Mesenteric fat pad (tissue), 1 donor: ENCODE measurements at regions not wholly inside any gene's neighbourhood (a gene's known extent, or its start where the extent isn't known, plus 50 kb on each side); places are given as distances from the start of the nearest gene placed in this dataset.

ENCODE experiments used
- DNase-seq: peaks from one replicate; pipeline ENCODE4 v3.0.0-alpha.2; 2020; ENCODE audit warnings: low spot score
- donor health status: DM: yes; HTN: yes; CAD: no.

DNA sequence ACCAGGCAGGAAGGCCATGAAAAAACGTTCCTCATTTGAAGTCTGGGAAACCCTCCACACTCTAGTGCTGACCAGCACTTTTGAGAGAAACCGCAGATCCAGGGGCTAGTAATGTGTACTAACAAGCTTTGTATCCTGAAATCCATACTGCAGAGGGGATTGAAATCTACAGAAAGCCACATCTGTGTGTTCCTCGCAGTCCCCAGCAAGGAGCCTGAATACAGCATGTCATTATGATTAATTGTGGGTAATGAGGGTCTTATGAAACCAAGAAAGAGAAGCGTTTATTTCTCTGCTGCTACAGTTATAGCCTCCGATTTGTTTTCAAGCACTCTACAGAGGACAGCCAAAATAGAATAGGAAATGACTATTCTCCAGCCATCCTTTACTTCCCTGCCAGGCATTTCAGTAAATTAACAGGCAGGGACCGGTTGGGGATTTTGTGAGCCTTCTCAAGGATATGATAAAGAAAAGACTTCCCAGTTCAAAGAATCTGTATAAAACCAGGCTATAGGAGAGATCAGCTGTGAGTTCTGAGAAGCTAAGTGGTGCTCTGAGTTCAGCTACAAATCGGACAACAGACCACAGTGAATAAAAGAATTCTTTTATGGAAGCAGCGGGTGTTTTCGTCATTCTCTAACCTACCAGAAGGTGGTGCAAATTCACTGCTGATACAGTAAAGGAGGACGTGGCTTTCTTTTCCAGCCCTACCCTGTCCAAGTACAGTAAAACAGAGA is 133.4 kb downstream of the INSIG2 start:
- no peak for DNase-seq

DNA sequence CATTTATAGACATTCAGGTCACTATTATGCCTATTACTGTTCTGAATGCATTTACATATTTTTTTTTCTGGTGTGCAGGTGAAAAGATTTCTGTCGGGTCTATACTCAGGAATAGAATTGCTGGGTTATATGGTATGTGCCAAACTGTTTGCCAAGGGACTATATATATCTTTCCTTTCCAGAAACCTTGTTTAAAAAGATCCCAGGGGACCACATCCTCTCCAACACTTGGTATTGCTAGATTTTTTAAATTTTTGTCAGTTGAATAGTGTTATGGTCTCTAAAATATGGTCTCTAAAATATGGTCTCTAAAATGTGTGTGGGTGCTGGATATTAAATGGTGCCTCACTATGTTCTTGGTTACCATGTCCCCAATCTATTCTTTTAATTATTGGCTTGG is 131.3 kb downstream of the INSIG2 start:
- no peak for DNase-seq

DNA sequence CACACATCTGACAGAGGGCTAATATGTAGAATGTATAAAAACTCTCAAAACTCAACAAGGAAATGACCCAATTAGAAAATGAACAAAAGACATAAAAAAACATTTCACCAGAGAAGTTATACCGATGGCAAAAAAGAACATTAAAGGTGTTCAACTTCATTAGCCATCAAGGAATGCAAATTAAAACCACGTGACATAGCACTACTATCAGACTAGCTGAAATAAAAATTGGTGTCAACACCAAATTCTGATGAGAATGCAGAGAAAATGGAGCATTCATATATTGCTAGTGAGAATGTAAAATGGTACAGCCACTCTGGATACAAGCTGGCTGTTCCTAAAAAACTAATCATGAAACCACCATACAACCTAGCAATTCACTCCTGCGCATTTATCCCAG is 128.0 kb downstream of the INSIG2 start:
- no peak for DNase-seq

DNA sequence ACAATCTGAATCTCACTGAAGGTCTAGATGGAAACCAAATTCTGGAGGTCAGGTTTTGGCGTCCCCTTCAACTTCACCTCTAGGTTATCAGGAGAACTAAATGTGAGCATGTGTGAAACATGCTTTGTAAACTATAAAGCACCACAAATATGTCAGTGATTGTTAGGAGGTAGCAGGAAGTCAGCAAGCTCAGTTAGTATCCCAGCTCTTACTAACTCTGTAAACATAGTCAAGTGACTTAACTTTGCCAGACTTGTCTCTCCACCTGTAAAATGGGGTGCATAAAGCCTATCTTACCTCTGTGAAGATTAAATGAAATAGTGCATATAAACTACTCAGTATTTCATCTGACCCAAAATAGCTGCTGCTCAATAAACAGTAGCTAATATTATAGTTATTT is 121.5 kb downstream of the INSIG2 start:
- no peak for DNase-seq

GRCh38 chr2:118207889-118208288 is 119.6 kb downstream of the INSIG2 start:
- no peak for DNase-seq

- DNase-seq, result no peak
Observed at GRCh38 chr2:118202707-118203303, 114.5 kb downstream of the INSIG2 start.

- DNase-seq, result no peak
Observed at GRCh38 chr2:118198268-118198667, 110.0 kb downstream of the INSIG2 start.

GRCh38 chr2:118197011-118197675 is 108.9 kb downstream of the INSIG2 start:
- DNase-seq, result no peak

- DNase-seq, result no peak
Observed at GRCh38 chr2:118190474-118190873, 102.2 kb downstream of the INSIG2 start.

DNA sequence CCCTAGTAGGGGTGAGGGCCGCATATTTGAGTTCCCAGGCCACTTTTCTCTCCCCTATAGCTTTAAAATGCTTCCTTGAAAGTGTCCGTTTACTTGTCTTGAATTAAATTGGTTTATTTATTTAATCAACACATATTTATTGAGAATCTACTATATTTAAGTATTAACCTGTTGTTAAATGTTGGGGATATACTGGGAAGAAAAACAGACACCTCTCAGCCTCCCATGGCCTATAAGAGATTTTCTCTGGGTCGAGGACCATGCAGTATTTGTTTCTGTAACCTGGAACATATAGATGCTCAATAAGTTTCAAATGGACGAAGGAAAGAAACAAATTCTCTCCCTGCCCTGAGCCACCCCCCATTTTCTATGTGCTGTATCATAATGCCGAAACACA is 98.6 kb downstream of the INSIG2 start:
- no peak for DNase-seq

GRCh38 chr2:118186110-118186857 is 98.0 kb downstream of the INSIG2 start:
- peak; percentile 96 for DNase-seq

DNA sequence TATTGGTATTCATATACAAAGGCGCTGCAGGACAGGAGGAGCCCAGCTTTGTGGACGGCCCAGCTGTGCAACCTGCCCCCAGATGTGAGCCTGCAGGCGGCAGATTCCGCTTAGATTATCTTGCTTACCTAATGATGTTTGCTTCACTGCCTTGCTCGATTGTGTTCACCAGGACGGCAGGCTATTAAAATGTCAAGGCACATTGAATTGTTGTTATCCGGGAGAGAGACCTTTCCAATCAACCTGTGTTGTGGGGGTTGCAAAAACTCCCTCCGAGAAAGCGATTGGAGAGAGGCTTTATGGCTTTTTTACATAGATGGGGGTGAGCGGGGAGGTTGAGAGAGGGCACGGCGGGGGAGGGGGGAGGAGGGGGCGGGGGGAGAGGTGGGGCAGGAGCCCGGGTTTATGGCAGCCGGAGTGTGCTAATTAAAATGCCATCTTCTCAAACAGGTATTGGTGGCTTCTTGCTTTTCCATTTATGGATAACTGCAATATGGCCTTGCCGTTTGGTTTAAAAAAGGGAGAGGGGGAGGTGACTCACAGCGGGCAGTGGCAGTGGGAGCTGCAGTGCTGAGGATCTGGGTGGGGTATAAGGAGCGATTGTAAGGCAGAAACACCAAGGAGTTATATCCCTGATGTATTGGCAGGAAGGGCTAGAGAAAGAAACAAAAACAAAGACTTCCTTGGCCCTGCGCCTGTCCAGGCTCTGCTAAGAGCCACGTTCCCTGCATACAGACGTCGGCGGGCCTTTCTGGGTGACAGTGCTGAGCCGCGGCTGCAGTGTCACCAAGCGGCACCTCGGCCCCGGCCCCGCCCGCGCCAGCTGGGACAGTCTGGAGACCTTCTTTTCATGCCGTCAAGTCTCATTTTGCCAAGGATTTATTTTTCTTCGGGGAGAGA is 97.2 kb downstream of the INSIG2 start:
- DNase-seq, result peak; percentile 93

- DNase-seq, result no peak
Observed at GRCh38 chr2:118183381-118183780, 95.1 kb downstream of the INSIG2 start.

DNA sequence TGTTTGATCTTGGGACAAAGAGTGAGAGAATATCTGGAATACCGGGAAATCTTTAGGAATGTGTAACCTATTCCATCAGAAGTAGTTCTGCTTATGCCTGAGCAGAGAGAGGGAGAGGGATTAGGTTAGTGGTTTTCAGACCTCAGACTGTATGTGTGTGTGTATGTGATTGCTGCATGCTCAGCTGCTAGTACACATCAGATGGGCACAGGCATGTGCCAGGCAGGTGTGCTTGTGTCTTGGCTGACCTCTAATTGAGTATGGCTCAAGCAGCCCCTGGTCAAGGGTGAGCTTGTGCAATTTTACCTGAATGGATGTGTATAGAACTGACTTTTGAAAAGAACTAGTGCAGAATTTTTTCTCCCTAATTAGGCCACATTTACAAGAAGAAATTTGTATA is 91.2 kb downstream of the INSIG2 start:
- DNase-seq, result no peak

- DNase-seq, result no peak
Observed at GRCh38 chr2:118177884-118178283, 89.6 kb downstream of the INSIG2 start.

- no peak for DNase-seq
Observed at GRCh38 chr2:118177318-118177717, 89.0 kb downstream of the INSIG2 start.

GRCh38 chr2:118176601-118177000 is 88.3 kb downstream of the INSIG2 start:
- no peak for DNase-seq

DNA sequence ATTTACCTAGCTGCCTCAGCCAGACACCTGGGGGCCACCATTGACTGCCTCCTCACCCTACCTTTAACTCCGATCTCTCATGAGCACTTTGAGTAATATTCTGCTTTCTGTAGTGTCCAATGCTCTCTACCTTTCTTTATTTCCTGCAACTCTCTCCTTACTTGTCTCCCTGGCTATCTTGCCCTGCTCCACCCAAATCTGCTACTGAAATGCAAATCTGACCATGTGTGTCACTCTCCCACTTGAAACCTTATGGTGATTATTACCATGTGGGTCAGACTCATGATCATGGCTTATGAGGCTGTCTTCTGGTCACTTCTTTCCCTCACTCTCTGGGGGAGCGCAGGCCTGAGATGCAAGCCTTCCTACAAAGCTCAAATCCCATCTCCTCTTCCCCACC is 83.3 kb downstream of the INSIG2 start:
- no peak for DNase-seq

DNA sequence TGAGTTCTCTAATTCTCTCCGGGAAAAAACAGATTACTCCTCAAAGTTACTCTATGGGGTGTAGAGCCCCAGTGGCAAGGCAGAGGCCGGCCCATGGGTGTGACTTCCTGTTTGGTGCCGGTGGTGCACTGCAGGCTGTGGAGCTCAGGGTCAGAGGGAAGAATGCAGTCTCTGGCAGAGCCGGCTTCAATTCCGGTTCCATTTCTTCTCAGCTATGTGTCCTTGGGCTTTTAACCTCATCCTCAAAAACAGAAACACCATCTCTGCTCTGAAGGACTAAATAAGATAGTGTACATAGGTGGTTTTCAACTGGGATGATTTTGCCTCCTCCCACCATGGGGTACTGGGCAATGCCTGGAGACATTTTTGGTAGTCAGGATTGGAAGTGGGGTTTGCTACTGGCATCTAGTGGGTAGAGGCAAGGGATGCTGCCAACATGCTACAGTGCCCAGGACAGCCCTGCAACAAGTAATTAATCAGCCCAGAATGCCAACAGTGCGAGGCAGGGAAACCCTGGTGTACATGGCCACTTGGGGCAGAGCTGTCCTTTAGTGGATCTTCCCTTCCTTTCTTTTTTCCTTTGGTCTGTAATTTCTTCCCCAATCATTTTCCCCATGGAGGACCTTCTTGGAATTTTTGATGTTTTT is 81.2 kb downstream of the INSIG2 start:
- no peak for DNase-seq

- no peak for DNase-seq
Observed at GRCh38 chr2:118168615-118169014, 80.3 kb downstream of the INSIG2 start.
